ENCODE measurements at regions not wholly inside any gene's neighbourhood (a gene's known extent, or its start where the extent isn't known, plus 50 kb on each side); places are given as distances from the start of the nearest gene placed in this dataset.

GRCh38 chr15:37625576-37625975 lies 308.9 kb upstream of the TMCO5A start (continued):
- TF ChIP-seq ATF3 (IDR thresholded peaks at IDR 0.05) = no peak
- no peak for TF ChIP-seq HNF4G (IDR thresholded peaks at IDR 0.05)
- TF ChIP-seq EGR1 (IDR thresholded peaks at IDR 0.05; ENCODE audit: low read depth in 2 of 2) = no peak

GRCh38 chr15:37628507-37628906 lies 305.9 kb upstream of the TMCO5A start:
- Histone ChIP-seq H3K27me3 (ENCODE audit: control insufficient read depth in 4 of 4, insufficient read depth in 4 of 4, low read length in 3 of 4) (peaks cover 0 to 4% (median 0%) of the 10 kb centered on the region in 4 donors), H3K9me3 (ENCODE audit: control insufficient read depth in 4 of 4, low read length in 3 of 4) (no peaks in the 10 kb centered on the region), H3K27ac (ENCODE audit: low read depth in 1 of 2, low read length in 2 of 2) (no peak overlapping the region), H3K36me3 (ENCODE audit: control insufficient read depth in 4 of 4, insufficient read depth in 3 of 4, low read depth in 1 of 4, low read length in 3 of 4) (no peaks in the 10 kb centered on the region), H3K4me1 (ENCODE audit: control insufficient read depth in 4 of 4, insufficient read depth in 4 of 4, low read length in 3 of 4) (no peaks in the 10 kb centered on the region), H3K4me3 (ENCODE audit: low read depth in 1 of 3, low read length in 3 of 3) (no peak overlapping the region), H3K9ac (ENCODE audit: low read depth in 1 of 2, low read length in 2 of 2) (no peak overlapping the region)
- TF ChIP-seq HNF4G (IDR thresholded peaks at IDR 0.05) = no peak
- TF ChIP-seq SP1 (IDR thresholded peaks at IDR 0.05) = no peak
- TF ChIP-seq YY1 (IDR thresholded peaks at IDR 0.05) = no peak
- no peak for TF ChIP-seq ZBTB33 (IDR thresholded peaks at IDR 0.05)
- TF ChIP-seq RAD21 (IDR thresholded peaks at IDR 0.05) = no peak
- TF ChIP-seq FOXA2 (IDR thresholded peaks at IDR 0.05) = no peak
- TF ChIP-seq JUND (IDR thresholded peaks at IDR 0.05) = no peak
- no peak for TF ChIP-seq FOXA1 (IDR thresholded peaks at IDR 0.05)
- no peak for TF ChIP-seq REST (IDR thresholded peaks at IDR 0.05)
- no peak for TF ChIP-seq ATF3 (IDR thresholded peaks at IDR 0.05)
- no peak for TF ChIP-seq CTCF (IDR thresholded peaks at IDR 0.05; ENCODE audit: low read depth, low read length, missing input control)
- TF ChIP-seq MAX (IDR thresholded peaks at IDR 0.05) = no peak
- no peak for TF ChIP-seq HNF4A (conservative IDR thresholded peaks at IDR 0.05)
- TF ChIP-seq NR2F2 (IDR thresholded peaks at IDR 0.05) = no peak
- TF ChIP-seq RXRA (IDR thresholded peaks at IDR 0.05) = no peak
- no peak for TF ChIP-seq GABPA (IDR thresholded peaks at IDR 0.05 in 1 of 2, conservative IDR thresholded peaks at IDR 0.05 in 1 of 2)
- no peak for TF ChIP-seq EGR1 (IDR thresholded peaks at IDR 0.05; ENCODE audit: low read depth in 2 of 2)
- no peak for TF ChIP-seq TAF1 (conservative IDR thresholded peaks at IDR 0.05)
- WGBS = 90% methylated on average over 1 of the region's 1 CpG
- DNase-seq (ENCODE audit: low spot score) = no peak

Measured in liver (tissue), 8 donors.